ENCODE measurements at regions not wholly inside any gene's neighbourhood (a gene's known extent, or its start where the extent isn't known, plus 50 kb on each side); places are given as distances from the start of the nearest gene placed in this dataset.

- TF ChIP-seq REST (IDR thresholded peaks at IDR 0.05; ENCODE audit: low read depth, low read length) (no peak), YY1 (IDR thresholded peaks at IDR 0.05; ENCODE audit: low read depth) (no peak), RFX5 (IDR thresholded peaks at IDR 0.05; ENCODE audit: low read length) (no peak), TAF1 (IDR thresholded peaks at IDR 0.05; ENCODE audit: borderline replicate concordance, low read depth, low read length) (no peak), ZBTB33 (IDR thresholded peaks at IDR 0.05; ENCODE audit: borderline replicate concordance, low read depth) (no peak), USF2 (IDR thresholded peaks at IDR 0.05; ENCODE audit: borderline replicate concordance, low read depth, low read length) (no peak), RCOR1 (IDR thresholded peaks at IDR 0.05; ENCODE audit: low read length) (no peak), GATA2 (CRISPR knock-in tag; IDR thresholded peaks at IDR 0.05) (no peak), USF1 (IDR thresholded peaks at IDR 0.05; ENCODE audit: borderline replicate concordance, low read depth) (no peak), CHD2 (IDR thresholded peaks at IDR 0.05; ENCODE audit: low read length, partially characterized antibody) (no peak)
Observed at GRCh38 chr4:27568952-27569319, 708.3 kb downstream of the STIM2 start (continued).

- H2AFZ ChIP-seq (ENCODE audit: low read depth), result no peak overlapping the region
- DNase-seq, result no peak
- no peak overlapping the region for H3K4me2 ChIP-seq
- no peaks in the 10 kb centered on the region for H3F3A ChIP-seq (replicated peaks; ENCODE audit: insufficient read depth)
- H3K27me3 ChIP-seq (ENCODE audit: insufficient read depth), result no peaks in the 10 kb centered on the region
- no peaks in the 10 kb centered on the region for H3K9me2 ChIP-seq
- H4K20me1 ChIP-seq (ENCODE audit: insufficient read depth), result no peaks in the 10 kb centered on the region
- H3K79me2 ChIP-seq (ENCODE audit: insufficient read depth), result no peaks in the 10 kb centered on the region
- ChIA-PET POLR2A (no interaction called here), CTCF (interaction anchor here (1.1 kb wide), 1 partner anchor 13 kb away, joined by 3 read pairs; no protein-coding TSS in a partner anchor)
- H3K9me3 ChIP-seq, result no peaks in the 10 kb centered on the region
- H3K9ac ChIP-seq, result no peak overlapping the region
- no peak overlapping the region for H3K4me3 ChIP-seq (ENCODE audit: low read depth in 2 of 2, low read length in 1 of 2)
- TF ChIP-seq IRF3 (IDR thresholded peaks at IDR 0.05; ENCODE audit: low read depth, low read length), result no peak
- no peak for TF ChIP-seq EZH2phosphoT487 (IDR thresholded peaks at IDR 0.05; ENCODE audit: borderline replicate concordance, low read depth)
- TF ChIP-seq TEAD4 (IDR thresholded peaks at IDR 0.05; ENCODE audit: borderline replicate concordance, insufficient read depth), result no peak
- TF ChIP-seq YY1 (IDR thresholded peaks at IDR 0.05; ENCODE audit: low read depth), result no peak
- no peak for TF ChIP-seq FOXM1 (IDR thresholded peaks at IDR 0.05; ENCODE audit: low read depth)
- TF ChIP-seq JUND (IDR thresholded peaks at IDR 0.05), result no peak
- no peak for TF ChIP-seq USF1 (IDR thresholded peaks at IDR 0.05; ENCODE audit: borderline replicate concordance, low read depth)
- H3K4me1 ChIP-seq (ENCODE audit: control insufficient read depth in 1 of 2, insufficient read depth in 2 of 2, low read depth in 1 of 2, low read length in 1 of 2), result no peaks in the 10 kb centered on the region
- H3K36me3 ChIP-seq (replicated peaks in 1 of 2; ENCODE audit: control insufficient read depth in 1 of 2, insufficient read depth in 2 of 2, low read length in 1 of 2), result no peaks in the 10 kb centered on the region
- WGBS (ENCODE audit: low lambda C conversion rate), result 8% methylated on average over 5 of the region's 5 CpGs
- H3K27ac ChIP-seq (ENCODE audit: low read depth in 2 of 2, low read length in 1 of 2), result no peak overlapping the region
Observed at GRCh38 chr4:27574743-27575142, 714.1 kb downstream of the STIM2 start.

All from SK-N-SH (cell line).